ENCODE measurements at regions not wholly inside any gene's neighbourhood (a gene's known extent, or its start where the extent isn't known, plus 50 kb on each side); places are given as distances from the start of the nearest gene placed in this dataset.

GRCh38 chr11:129320494-129320893, 55.2 kb upstream of the BARX2 start:
- TF ChIP-seq NFKB2 (CRISPR knock-in tag; IDR thresholded peaks at IDR 0.05; ENCODE audit: borderline replicate concordance): no peak
- no peak for TF ChIP-seq ZSCAN29 (CRISPR knock-in tag; conservative IDR thresholded peaks at IDR 0.05)
- no peak for TF ChIP-seq HMG20A (CRISPR knock-in tag; IDR thresholded peaks at IDR 0.05; ENCODE audit: borderline replicate concordance)
- TF ChIP-seq ZFP91 (CRISPR knock-in tag; IDR thresholded peaks at IDR 0.05; ENCODE audit: borderline replicate concordance): no peak
- no peak for TF ChIP-seq ZNF121 (CRISPR knock-in tag; IDR thresholded peaks at IDR 0.05)
- TF ChIP-seq RFX5 (IDR thresholded peaks at IDR 0.05; ENCODE audit: low read depth, low read length): no peak
- TF ChIP-seq ZNF572 (CRISPR knock-in tag; IDR thresholded peaks at IDR 0.05): no peak
- TF ChIP-seq, protein P1, sequence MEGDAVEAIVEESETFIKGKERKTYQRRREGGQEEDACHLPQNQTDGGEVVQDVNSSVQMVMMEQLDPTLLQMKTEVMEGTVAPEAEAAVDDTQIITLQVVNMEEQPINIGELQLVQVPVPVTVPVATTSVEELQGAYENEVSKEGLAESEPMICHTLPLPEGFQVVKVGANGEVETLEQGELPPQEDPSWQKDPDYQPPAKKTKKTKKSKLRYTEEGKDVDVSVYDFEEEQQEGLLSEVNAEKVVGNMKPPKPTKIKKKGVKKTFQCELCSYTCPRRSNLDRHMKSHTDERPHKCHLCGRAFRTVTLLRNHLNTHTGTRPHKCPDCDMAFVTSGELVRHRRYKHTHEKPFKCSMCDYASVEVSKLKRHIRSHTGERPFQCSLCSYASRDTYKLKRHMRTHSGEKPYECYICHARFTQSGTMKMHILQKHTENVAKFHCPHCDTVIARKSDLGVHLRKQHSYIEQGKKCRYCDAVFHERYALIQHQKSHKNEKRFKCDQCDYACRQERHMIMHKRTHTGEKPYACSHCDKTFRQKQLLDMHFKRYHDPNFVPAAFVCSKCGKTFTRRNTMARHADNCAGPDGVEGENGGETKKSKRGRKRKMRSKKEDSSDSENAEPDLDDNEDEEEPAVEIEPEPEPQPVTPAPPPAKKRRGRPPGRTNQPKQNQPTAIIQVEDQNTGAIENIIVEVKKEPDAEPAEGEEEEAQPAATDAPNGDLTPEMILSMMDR (CRISPR knock-in tag; IDR thresholded peaks at IDR 0.05): no peak
- no peak for TF ChIP-seq NBN (conservative IDR thresholded peaks at IDR 0.05)
- no peak for TF ChIP-seq ZNF576 (CRISPR knock-in tag; IDR thresholded peaks at IDR 0.05)

Data from HepG2 (cell line).